Fibroblast of skin of back (primary cell): ENCODE measurements at regions not wholly inside any gene's neighbourhood (a gene's known extent, or its start where the extent isn't known, plus 50 kb on each side); places are given as distances from the start of the nearest gene placed in this dataset.
A peak's percentile ranks its signal among the peaks of the same experiment; 100 is the strongest.

Experiments used
- DNase-seq: peaks from one replicate; pipeline ENCODE4 v3.0.0-alpha.2; 2013

- no peak for DNase-seq
Measured at GRCh38 chr2:40814616-40815015, 362.7 kb upstream of the SLC8A1 start.

- no peak for DNase-seq
Measured at GRCh38 chr2:40820319-40820718, 368.4 kb upstream of the SLC8A1 start.

- DNase-seq = no peak
Measured at GRCh38 chr2:40823478-40823877, 371.6 kb upstream of the SLC8A1 start.

GRCh38 chr2:40824278-40824677, 372.4 kb upstream of the SLC8A1 start:
- DNase-seq = no peak

GRCh38 chr2:40827392-40827791, 375.5 kb upstream of the SLC8A1 start:
- DNase-seq = no peak

- DNase-seq = no peak
Measured at GRCh38 chr2:40831321-40831873, 379.5 kb upstream of the SLC8A1 start.

GRCh38 chr2:40841856-40842255, 390.0 kb upstream of the SLC8A1 start:
- no peak for DNase-seq

- DNase-seq = no peak
Measured at GRCh38 chr2:40844353-40845277, 392.7 kb upstream of the SLC8A1 start.

- no peak for DNase-seq
Measured at GRCh38 chr2:40851661-40852060, 399.8 kb upstream of the SLC8A1 start.

- no peak for DNase-seq
Measured at GRCh38 chr2:40859617-40860016, 407.7 kb upstream of the SLC8A1 start.

- DNase-seq = no peak
Measured at GRCh38 chr2:40867829-40868228, 415.9 kb upstream of the SLC8A1 start.

GRCh38 chr2:40872580-40872979, 420.7 kb upstream of the SLC8A1 start:
- no peak for DNase-seq

- no peak for DNase-seq
Measured at GRCh38 chr2:40874380-40874779, 422.5 kb upstream of the SLC8A1 start.

- DNase-seq = no peak
Measured at GRCh38 chr2:40877734-40878288, 425.9 kb upstream of the SLC8A1 start.

GRCh38 chr2:40879305-40879704, 427.4 kb upstream of the SLC8A1 start:
- no peak for DNase-seq

- no peak for DNase-seq
Measured at GRCh38 chr2:40886100-40886499, 434.2 kb upstream of the SLC8A1 start.

- DNase-seq = no peak
Measured at GRCh38 chr2:40886655-40887054, 434.8 kb upstream of the SLC8A1 start.

- DNase-seq = no peak
Measured at GRCh38 chr2:40896358-40896757, 444.5 kb upstream of the SLC8A1 start.

- no peak for DNase-seq
Measured at GRCh38 chr2:40914666-40915065, 462.8 kb upstream of the SLC8A1 start.

- DNase-seq = no peak
Measured at GRCh38 chr2:40915651-40916050, 463.8 kb upstream of the SLC8A1 start.

- DNase-seq = no peak
Measured at GRCh38 chr2:40935349-40935748, 483.5 kb upstream of the SLC8A1 start.

- no peak for DNase-seq
Measured at GRCh38 chr2:40937284-40937683, 485.4 kb upstream of the SLC8A1 start.

GRCh38 chr2:40953341-40953740, 501.5 kb upstream of the SLC8A1 start:
- no peak for DNase-seq

GRCh38 chr2:40955042-40955441, 503.2 kb upstream of the SLC8A1 start:
- DNase-seq = peak; percentile 2
